GM19452 (cell line): ENCODE measurements at regions not wholly inside any gene's neighbourhood (a gene's known extent, or its start where the extent isn't known, plus 50 kb on each side); places are given as distances from the start of the nearest gene placed in this dataset.
"Not testable (repeated sequence)": the region's sequence is repeated elsewhere in the genome, so short reads cannot be mapped to it uniquely, and the experiment has no call there.

Experiments used
- ATAC-seq: cut with Tn5 transposase; IDR thresholded peaks from one replicate; pipeline ENCODE4 v1.9.1; 2021; ENCODE audit not compliant: unreplicated experiment

DNA sequence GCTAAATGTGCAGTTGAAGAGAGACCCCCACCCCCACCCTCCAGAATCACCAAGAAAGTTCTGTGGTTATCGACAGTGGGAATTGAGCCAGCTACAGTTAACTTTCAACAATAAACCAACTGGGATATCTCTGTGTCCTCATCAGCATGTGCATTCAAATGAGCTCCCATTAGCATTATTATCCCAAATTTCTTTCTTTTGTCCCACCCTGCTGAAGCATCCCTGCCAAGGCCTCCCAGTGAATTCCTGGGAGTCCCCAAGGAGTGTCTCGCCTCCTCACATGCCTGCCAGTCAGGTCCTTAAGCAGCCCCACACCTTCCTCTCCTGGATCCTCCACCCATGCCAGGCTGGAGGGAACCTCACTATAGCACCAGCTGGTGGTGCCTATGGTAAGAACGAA is 422.1 kb upstream of the HNRNPA3 start:
- no peak for ATAC-seq

DNA sequence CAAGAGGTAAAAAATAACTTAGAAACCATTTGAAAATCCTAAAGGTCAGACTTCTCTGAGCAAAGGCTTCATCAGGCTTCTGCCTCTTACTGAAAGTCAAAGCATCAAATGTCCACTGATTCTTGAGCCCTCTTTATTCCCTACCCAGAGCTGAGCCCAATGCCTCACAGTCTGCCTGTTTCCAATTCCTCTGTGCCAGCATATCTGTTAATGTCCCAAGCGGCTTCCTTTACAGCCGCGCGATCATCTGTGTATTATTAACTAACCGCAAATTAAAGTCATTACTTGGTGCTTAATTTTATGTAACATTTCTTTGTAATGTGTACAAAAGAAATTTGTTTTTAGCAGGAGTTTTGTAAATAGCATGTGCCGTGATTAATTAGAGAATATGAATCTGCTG is 418.8 kb upstream of the HNRNPA3 start:
- ATAC-seq = no peak

DNA sequence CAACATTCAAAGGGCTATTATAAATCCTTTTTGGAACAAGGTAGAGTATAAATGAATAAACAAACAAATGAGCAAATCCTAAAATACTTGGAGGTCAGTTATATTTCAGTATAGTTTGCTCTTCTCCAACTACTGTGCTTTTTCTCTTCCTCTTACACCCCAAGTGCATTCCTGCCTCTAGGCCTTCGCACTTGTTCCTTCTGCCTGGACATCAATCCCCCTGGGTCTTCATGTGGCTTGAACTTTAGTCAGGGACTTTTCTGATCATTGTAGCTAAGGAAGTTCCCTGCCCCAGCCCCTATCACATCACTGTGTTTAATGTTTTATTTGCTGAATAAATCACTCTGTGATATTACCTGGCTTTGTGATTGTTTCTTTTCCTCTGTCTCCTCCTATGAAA is 418.2 kb upstream of the HNRNPA3 start:
- ATAC-seq = no peak

DNA sequence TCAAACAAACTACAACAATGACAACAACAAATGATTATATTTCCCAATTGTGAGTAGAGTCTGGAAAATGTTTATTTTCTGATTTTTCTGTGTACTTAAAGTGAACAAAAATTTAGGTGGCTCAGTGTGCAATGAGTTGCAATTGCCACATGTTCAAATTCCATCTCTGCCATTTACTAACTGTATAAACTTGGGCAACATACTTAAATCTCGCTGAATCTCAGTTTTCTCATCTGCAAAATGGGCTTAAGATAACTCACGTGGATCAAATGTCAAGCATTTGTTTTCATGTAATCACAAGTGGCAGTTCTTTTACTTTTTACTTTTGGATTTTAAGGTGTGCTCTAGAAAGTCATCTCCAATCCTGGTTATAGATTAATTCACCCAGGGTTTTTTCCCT is 416.8 kb upstream of the HNRNPA3 start:
- no peak for ATAC-seq

DNA sequence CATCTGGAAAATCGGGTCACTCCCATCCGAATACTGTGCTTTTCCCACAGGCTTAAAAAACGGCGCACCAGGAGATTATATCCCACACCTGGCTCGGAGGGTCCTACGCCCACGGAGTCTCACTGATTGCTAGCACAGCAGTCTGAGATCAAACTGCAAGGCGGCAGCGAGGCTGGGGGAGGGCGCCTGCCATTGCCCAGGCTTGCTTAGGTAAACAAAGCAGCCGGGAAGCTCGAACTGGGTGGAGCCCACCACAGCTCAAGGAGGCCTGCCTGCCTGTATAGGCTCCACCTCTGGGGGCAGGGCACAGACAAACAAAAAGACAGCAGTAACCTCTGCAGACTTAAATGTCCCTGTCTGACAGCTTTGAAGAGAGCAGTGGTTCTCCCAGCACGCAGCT is 415.9 kb upstream of the HNRNPA3 start:
- not testable (repeated sequence) for ATAC-seq

DNA sequence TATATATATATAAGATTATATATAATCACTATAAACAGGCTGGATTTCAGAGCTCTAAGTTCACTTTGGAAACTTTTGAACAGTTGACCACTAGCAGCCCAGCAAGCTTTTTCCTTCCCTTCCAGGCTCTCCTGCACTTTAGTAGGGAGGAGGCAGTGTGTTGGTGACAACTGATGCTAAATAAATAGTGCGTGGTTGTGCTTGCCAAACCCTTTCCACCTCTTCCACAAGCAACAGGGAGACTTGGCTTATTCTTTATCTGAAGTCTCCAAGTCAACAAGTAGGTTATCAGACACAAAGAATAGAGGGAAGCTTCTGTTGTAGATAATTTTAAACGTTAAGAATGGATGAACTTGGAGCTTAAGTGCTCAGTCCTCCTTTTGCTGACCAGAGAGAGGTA is 408.2 kb upstream of the HNRNPA3 start:
- no peak for ATAC-seq

DNA sequence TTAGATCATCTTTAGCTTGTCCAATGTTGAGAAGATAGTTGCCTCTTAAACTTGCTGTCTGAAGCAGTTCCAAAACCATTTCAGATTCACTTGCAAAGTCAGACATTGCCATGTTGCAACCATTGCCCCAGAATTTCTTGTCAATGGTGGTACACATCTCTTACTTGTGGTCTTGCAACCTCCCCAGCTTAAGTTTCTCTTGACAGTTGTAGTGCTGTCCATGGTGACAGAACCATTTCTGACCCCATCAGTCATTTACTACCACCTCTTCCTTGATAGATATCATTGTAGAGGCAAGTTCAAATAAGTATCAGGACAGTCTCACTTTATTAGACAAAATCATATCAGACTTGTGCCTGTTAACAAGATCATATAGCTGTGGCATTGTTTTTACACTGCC is 407.2 kb upstream of the HNRNPA3 start:
- ATAC-seq = no peak

DNA sequence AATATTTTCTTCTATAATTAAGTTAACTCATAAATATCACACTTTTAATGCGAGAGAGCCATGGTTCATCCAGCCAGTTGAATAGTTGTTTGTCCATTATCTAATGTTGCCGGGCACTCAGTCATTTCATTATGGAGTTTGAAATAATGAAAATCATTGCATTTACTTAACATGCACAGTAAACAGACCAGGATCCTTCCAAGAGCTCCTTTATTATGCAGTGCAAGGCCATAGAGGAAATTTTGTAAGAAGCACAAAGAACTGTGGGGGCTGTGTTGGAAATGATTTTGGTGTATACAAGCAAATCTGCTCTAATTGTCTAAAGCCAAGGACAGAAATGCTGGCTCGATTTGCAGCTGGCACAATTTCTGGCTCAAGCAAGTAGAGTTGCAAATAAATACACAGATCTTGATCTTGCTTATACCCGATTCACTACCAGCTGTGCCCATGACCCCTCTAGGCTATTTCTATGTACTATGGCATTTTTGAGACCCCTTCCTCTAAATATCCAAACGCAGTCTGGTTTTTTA is 400.3 kb upstream of the HNRNPA3 start:
- no peak for ATAC-seq

DNA sequence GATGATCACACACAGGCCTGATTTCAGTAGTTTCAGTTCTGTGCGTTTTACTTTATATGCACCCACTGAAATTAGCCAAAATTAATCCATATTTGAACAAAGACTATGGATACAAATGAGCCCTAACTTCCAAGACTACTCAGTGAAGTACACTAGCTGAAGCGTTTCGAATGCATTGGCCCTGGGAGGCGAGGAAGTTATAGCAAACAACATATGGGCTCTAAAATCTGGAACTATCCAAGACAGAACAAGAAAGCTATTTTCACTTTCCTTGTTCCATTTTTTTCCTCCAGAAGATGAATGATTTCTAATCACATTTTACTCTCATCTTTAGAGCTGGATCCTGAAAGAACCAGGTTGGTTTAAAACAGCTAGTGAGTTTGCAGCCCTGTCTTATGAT is 399.4 kb upstream of the HNRNPA3 start:
- ATAC-seq = no peak

DNA sequence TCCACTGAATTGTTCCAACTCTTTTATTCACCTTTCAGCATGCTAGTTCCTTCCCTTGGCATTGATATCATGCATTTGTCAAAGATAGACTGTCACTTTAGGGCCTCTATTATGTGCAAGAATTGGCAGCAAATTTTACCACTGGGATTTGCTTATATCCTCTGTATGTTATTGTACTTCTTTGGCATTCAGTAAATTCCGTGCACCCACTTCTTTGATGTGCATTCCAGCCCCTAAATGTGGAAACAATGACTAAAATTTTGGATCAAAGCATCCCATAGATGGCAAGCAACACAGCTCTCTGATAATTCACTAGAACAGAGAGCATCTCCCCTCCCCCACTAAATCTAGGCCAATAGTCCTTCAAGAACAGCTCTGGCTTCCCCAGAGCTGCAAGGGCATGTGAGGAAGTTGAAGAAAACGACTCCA is 399.0 kb upstream of the HNRNPA3 start:
- no peak for ATAC-seq

DNA sequence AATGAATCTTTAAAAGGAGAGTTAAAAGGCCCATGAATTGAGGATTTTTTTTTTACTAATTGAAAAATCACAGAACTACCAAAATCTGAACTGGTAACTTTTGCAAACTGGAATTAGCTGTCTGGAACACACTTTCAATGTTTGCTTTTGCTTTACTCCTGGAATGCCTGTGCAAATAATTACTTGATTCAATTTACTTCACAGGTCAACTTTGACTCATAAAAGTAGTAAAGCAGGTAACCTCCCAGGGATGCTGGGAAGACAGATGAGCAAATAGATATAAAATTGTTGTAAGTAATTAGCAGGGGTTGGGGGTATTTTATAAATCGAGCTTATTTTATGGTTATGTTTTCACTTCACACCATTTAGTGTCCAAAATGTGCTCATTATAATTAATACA is 398.3 kb upstream of the HNRNPA3 start:
- ATAC-seq = no peak

DNA sequence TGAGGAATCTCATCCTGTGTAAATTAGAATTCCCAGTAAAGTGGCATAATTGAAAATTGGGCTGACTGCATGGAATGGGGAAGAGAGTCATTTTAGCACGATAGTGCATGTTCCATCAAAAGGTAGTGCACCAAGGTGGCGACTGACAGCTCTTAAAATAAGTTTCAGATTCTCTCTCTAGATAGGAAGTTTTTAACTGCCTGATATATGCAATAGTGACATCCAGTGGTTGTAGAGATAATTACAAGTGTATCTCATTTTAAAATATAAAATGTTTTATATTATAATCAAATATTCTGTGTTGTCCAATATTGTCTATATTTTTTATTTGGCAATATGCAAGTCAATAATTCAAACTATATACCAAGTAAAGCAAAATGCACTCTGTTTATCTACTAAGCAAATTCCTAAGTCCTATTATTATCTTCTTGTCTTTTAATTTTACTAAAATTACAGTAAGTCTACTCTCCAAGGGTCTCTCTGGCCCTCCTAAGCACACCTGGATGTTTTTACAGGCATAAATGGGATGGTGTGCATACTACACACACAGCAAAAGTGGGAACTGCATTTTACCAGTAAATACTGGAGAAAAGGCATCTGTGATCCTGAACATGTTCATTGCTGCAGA is 397.7 kb upstream of the HNRNPA3 start:
- ATAC-seq = no peak

DNA sequence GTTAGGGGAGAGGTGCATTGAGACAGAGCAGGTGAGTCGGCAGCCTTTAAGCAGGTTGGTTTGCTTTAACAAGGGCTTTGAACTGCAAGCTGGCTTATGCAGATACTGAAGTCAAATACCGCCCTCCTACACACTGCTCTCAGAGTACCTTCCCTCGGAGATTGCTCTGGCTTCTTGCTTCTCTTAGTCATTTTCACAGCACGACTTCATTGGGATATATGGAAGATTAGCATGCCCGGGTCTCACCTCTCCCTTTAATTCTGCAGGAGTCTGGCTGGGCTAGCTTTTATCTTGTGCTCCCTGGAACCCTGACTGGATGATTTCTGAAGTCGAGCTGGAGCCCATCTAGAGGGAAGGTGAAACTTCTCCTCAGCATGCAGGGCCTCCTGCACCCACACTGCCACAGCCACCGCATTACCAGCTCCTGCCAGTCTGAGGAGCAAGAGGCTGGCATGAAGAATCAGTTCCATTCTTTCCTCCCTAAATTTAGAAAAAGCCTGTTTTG is 395.5 kb upstream of the HNRNPA3 start:
- ATAC-seq = no peak

DNA sequence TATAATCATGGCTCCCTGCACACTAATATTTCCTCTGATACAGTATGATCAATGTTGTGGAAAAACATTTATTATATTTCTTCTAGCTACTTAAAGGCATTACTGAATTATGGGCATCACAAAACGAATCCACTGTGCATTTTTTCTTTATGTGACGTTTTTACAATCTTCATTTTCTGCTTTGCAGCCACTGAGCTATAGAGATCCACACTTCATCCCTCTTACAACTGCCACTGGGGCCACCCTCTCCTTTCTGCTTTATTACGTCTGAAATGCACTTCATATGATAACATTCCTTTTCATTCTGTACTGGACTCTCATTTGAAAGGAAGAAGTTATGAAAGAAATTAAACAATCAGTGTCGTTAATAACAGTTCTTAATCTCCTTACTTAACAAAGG is 394.5 kb upstream of the HNRNPA3 start:
- ATAC-seq = no peak

DNA sequence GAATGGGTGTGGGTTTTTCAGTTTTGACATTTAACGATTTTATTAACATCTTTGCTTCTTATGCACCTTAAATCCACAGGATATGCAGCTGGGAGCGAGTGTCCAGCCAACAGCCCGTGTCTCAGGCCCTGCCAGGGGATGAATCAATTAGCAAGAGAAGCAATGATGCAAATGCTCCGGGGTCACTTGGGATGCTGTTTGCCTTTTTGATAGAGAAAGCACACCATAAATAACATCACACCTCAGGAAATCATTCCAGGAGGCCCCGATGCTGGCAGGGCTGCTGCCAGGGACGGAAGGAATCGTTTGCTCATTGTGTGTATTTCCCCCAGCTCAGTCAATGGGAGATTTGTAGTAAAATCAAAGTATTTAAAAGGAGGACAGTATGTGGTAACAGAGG is 394.0 kb upstream of the HNRNPA3 start:
- no peak for ATAC-seq

DNA sequence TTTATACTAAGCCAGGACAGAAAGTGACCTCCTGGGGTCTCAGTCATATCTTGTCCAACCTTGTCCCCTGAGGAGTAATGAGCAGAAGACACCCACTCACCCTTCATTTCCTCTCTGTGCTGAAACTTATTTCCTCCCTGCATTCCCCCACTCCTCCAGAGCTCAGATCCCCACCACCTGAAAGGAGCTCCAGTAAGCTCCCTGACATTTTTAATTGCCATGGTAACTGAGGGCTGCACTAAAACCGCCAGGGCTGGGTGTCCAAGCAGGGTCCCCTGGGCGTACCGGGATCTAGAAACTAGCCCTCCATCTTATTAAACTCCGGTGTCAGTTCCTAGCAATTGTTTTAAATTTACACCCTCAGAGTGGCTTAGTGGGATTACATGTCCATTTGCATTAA is 393.3 kb upstream of the HNRNPA3 start:
- ATAC-seq = no peak

DNA sequence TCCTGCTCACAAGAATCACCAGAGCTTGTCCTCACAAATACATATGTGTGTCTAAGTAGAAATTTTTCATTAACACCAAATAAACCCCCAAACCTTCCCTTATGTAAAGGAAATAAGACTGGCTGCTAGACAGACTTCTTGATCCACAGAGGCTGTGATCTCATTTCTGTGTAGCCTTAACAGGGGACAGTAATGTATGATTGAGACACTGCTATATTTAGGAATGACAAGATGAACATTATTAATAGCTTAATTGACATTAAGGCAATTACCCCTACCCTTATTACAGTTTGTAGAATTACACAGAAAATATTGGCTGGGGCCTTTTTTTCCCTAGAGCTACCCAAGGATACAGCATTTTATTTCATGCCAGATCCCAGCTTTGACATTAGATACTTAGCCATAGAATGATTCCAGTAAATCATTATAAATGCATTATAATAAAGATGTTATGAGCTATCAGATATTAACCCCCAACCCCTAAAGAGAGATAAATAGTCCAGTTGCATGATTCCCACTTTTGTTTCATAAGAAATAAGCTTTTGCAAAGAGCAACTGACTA is 392.1 kb upstream of the HNRNPA3 start:
- no peak for ATAC-seq

DNA sequence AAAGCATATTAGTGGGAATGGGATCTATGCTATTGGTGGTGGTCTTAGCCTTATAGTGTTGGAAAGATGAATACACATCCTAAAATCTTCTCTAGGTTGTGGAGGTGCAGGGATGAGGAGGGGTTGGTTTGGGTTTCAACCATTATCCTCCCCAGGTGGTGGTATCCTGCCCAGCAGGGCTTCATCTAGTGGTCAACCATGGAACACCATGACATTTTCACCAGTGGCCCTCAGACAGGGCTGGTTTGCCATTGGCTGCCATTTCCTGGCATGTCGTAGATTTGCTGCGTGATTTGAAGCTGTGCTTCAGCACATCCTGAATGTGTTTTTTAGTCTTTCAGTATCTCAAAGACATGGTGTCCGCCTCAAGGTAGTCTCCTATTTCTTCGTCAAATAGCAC is 391.2 kb upstream of the HNRNPA3 start:
- ATAC-seq = no peak

DNA sequence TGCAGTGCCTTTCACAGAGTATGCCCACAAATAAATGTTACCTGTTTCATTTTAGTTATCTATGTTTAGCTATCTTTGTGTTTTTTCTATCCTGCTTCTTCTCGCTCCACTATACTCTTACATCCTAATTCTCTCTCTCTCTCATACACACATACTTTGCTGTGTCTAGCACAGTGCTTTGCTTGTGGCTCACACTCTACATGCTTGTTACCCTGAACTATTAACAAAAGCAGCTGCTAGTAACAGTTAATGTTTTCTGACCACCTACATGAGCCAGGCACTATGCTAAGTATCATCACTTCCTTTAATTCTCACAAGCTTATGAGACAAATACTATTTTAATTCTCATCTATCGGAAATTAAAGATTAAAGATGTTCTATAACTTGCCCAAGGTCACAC is 390.5 kb upstream of the HNRNPA3 start:
- ATAC-seq = no peak

DNA sequence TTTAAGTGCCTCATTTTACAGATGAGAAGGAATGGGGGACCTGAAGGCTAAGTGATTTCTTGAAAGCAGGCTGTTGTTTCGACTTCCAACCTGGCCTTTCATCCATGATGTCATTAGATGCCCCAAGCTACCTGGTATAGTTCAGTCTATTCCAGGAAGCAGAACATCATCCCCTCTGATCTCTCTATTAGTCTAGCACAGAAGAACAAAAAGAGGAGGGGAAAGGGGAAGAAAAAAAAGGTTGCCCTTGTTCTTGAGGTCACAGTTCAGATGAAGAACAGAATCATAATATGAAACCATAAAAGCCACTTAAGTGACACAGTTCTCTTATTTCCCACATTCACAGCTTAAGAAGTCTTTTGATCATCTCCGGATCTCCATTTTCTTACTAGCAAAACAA is 386.2 kb upstream of the HNRNPA3 start:
- no peak for ATAC-seq

DNA sequence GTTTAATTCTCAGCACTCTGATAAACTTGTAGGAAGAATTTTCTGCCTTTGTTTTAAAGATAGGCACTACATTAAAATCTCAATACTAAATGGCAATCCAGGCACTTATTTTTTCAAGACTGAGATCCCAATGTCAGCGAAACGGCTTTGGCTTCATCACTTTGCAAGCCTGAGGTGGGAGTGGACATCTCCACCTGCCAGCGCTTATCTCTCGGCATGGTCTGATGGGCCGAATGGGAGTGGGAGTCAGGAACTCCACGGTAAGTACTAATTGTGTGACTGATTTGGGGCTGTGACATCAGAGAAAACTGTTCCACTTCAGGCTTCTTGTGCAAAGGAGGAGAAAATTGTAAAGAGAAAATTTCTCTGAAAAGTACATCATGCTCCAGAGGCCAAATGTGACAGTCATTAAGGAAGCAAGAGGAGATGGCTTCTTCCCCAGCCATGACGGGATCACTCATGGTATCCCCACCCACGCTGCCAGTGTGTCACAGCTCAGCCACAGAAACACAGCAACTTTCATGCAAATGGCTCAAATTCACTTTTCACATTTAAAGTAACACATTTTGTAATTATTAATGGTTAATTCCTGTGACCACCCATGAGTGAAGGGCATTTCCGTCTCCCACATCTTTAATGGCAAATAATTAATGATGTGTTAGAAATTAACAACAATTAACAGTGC is 385.5 kb upstream of the HNRNPA3 start:
- ATAC-seq = no peak

DNA sequence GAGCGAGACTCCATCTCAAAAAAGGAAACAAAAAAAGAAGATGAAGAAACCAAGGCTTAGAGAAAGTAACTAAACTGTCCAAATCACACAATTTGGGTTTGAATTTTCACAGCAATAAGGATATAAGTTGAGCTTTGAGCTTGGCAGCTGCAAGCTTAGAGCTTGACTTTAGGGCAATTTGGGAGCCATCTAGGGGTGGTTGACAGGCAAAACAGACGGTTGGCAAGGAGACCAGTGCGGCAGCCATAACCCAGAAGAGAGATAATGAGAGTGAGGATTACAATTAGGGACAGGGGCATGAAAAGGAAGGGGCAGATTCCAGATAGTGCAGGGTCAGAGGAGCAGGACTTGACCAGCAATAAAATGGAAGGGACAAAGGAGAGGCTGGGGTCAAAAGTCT is 382.2 kb upstream of the HNRNPA3 start:
- ATAC-seq = no peak
